GM19455 (cell line): ENCODE measurements at regions not wholly inside any gene's neighbourhood (a gene's known extent, or its start where the extent isn't known, plus 50 kb on each side); places are given as distances from the start of the nearest gene placed in this dataset.
A peak's percentile ranks its signal among the peaks of the same experiment; 100 is the strongest.

ENCODE experiments used
- ATAC-seq: cut with Tn5 transposase; IDR thresholded peaks from one replicate; pipeline ENCODE4 v1.9.1; 2021; ENCODE audit not compliant: unreplicated experiment

DNA sequence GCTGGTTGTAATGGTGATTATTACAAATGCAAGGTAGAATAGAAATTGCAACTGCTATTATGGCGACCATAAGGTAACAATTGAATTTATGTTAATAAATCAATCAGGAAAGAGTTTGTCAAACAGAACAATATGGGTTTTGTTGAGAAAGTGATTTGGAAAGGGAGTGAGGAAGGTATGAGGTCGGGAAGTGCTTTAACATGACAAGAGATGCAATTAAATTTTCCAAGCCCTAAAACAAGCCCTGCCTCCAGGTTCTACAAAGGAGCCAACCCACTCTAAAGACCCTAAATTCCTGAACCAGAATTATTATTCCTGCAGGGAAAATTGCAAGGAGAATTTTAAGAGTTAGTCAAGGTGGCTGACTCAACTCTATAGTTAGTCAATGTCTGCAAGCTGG, 363.7 kb downstream of the BMPER start:
- ATAC-seq, result no peak

DNA sequence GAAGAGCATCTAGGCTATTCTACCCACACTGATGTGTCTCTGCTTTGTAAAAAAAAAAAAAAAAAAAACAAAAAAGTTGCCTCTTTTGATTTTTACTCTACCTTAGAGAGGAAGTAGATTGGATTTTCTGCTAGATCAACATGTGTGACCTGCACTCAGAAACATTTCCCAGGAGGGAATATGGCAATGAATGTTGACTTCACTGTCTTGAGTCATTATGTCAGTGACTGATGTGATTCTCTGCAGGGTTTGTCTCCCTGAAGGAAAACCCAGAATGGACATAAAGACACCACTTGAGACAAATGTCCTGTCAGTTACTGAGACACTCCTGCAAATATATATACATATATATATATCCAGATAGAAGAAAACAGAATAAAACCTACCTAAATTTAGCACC, 370.3 kb downstream of the BMPER start:
- ATAC-seq, result no peak

DNA sequence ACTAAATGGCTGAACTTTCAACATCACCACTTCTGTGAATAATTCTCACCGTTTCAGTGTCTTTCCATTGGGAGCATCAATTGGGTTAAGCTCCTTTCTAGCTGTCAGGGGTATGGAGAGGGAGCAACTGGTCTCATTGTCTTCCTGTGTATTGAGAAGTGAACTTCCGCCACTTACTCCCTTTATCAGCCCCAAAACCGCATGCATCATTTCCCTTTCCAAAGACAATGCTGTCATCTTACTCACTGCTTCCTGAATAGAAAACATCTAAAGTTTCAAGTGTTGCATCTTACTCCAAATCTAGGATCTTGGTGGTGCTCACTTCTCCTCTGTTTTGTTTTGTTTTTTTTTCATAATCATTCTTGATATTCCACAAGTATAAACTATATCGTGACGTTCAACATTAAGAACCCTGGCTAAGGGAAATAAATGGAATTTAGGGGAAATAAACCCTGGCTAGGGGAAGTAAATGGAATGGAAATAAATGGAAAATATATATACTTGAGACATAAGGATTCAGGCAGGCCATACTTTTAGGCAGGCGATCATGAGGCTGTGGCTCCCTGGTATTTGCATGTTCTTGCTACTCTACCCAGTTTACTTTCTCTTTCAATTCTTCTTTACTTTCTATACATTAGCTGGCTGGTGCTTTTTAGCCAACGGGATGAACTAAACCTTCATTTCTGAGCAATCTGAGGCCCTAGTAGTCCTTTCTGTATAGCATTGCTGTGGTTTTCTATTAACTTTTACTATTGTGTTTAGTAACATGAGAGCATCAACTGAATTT, 371.9 kb downstream of the BMPER start:
- no peak for ATAC-seq

DNA sequence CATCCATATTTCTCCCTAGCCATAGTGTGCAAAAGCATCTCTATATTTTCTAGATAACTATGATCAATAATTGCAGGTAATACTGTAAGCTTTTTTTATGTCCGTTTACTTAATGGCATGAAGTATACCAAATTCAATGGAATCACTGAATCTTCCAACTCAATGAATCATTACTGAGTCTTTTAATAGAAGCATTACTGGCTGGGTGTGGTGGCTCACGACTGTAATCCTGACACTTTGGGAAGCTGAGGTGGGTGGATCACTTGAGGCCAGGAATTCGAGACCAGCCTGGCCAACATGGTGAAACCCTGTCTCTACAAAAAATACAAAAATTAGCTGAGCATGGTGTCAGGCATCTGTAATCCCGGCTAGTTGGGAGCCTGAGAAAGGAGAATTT, 372.5 kb downstream of the BMPER start:
- ATAC-seq, result no peak

DNA sequence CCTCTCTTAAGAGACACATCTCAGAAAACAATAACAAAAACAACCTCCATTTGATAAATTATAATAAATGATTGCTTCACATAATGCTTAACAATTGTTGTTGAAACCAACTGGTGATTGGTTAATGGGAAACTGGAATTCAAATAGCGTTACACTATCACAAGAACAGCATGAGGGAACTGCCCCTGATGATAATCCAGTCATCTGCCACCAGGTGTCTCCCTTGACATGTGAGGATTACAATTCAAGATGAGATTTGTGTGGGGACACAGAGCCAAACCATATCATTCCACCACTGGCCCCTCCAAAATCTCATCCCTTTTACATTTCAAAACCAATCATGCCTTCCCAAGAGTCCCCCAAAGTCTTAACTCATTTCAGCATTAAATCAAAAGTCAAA, 375.9 kb downstream of the BMPER start:
- no peak for ATAC-seq

DNA sequence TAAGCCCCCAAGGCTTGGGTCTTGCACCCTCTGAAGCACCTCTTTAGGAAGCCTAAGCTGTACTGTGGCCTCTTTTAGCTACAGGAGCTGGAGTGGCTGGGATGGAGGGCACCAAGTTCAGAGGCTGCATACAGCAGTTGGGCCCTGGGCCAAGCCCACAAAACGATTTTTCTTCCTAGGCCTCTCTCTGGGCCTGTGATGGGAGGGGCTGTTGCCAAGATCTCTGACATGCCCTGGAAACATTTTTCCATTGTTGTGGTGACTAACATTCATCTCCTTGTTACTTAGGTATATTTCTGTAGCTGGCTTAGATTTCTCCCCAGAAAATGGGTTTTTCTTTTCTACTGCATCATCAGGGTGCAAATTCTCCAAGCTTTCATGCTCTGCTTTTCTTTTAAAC, 375.7 kb upstream of the NPSR1 start:
- no peak for ATAC-seq

DNA sequence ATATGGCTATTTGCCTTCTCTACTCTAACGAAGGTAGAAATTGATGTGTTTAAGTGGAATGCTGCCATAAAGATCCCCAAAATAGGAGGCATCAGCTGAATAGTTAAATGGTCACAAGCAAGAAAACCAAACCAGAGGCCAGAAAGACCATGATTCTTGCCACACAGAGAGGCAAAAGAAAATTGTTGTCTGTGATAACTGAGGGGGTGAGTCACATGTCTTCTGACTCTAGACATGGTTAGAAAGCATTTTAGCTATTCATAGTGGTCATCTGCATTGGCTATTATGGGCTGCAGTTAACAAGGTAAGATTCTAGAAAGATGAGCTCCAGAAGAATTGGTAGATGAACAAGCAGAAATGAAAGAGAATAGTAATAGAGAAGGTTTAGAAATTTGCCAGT, 361.4 kb upstream of the NPSR1 start:
- ATAC-seq, result no peak

DNA sequence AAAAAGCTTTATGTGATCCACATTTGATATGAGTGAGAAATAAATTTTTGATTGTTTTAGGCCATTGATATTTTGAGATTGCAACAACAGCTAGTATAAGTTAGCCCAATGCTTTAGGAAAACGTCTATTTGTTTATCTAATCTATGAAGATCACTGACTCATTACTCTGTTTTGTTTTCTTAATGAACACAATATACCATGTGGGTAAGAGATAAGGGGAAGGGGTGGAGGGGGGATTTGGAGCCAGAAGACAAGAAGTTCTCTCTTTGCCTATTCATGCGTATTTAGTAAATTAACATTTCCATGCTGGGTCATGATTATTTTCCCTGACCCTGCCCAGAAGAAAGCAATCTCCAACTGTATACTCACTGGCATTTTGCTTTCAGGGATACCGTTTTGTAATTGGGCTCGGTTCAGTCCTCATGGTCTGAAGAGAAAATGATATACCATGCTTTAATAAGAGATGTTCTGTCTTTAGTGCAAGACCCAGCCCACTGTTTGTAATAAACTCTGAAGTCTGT, 359.5 kb upstream of the NPSR1 start:
- no peak for ATAC-seq

DNA sequence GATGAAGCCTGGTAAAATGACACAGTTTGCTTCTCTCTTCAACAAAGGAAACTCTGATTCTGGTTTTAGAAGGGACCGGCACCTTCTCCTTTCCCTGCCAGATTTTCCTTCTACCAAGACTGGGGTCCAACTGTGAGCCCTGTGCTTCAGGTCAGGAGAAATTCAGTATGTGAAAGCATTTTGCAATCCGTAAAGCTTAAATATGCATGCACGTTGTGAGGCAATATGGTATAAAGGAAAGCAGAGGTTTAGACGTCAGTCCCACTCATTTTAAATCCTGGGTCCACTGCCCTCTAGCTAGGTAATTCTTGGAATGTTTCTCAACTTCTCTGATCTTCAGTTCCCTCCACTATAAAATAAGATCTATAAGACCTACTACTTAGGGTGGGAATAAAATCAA, 359.0 kb upstream of the NPSR1 start:
- no peak for ATAC-seq

DNA sequence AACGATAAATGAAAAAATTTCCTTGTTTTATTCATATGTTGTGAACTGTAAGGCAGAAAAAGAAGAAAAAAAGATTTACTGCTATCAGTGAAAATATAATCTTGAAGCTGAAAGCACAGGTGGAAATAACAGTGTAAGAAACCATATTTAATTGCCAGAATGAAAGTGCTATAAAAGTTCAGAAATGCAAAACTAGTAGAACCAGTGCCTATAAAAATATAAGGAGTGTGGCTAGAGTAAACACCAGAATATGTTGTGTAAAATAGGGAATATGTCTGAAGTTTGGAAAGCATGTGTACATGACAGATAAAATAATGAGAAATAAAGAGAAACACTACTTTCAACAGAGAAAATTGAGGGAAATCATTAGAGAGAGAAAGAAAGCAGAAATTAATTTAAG, 350.5 kb upstream of the NPSR1 start:
- ATAC-seq, result no peak

DNA sequence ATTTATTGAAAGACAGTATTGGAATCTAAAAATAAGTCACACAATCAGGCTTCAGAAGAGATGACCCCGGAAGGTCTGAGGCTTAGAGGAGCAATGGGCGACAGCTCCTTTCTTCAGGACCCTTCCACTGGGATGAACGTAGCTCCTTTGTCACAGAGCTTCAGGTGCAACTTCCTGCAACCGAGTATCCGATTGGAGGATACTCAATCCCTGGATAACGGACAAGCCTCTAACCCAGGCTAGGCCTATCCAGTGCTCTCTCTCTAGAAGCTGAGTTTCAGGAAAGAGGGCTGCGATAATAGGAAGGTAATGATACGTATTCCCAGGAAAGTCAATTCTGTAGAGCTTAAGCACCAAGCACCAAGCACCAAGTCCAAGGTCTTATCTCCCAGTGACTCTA, 349.4 kb upstream of the NPSR1 start:
- no peak for ATAC-seq

DNA sequence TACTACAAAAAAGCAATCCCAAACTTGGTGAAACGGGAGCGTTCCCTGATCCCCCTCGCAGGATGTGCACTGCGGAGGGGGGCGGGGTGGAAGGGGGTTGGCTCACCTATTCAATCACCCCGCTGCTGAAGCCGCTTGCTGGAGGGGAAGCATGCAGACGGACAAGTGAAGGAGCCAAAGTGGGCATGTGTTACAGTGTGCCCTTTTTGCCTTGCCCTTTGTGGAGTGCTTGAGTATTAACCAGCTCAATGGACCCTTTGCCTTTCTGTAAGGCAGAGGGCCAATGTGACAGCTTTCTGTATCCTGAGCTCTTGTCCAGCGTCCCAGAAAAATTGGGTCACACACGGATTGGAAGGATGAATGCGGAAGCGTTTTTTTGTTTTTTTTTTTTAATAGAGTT, 348.9 kb upstream of the NPSR1 start:
- ATAC-seq, result no peak

DNA sequence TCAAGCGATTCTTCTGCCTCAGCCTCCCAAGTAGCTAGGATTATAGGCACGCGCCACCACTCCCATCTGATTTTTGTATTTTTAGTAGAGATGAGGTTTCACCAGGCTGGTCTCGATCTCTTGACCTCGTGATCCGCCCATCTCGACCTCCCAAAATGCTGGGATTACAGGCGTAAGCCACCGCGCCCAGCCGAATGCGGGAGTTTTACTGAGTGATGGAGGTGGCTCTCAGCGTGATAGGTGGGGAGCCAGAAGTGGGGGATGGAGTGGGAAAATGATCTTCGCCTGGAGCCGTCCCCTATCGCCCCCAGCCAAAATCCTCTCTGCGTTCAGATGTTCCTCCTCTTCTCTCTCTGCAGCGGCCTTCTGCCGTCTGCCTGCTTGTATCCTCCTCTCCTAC, 348.4 kb upstream of the NPSR1 start:
- no peak for ATAC-seq

DNA sequence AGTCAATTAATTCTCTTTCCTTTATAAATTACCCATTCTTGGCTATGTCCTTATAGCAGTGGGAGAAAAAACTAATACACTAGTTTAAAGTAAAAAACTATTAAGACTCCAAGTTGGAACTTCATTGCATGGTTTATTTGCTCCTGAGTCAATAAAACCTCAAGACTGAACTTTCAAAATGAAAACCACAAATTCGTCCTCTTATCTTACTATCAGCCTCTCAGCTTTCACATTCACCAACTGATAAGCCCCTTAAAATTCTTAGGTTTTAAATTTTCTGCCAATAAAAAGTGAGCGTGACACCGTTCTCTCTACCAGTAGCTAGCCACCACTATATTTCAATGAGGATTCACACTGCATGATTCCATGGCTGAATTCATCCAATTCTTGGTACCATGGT, 346.4 kb upstream of the NPSR1 start:
- ATAC-seq, result no peak

DNA sequence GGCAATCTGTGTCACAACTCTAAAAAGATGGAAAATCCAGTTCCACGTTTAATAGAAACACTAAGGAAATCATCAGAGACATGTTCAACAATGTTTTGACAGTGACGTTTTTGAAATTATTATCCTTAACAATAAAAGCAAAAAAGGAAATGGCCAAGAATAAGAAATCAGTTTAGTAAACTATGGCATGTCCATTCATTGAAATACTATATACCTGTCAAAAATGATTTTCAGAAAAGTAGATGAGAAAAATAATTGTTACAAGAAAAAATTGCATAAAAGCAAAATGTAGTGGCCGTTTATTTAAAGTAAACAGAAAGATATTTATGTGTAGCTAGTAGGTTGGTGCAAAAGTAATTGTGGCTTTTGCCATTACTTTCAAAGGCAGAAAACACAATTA, 345.4 kb upstream of the NPSR1 start:
- ATAC-seq, result no peak

DNA sequence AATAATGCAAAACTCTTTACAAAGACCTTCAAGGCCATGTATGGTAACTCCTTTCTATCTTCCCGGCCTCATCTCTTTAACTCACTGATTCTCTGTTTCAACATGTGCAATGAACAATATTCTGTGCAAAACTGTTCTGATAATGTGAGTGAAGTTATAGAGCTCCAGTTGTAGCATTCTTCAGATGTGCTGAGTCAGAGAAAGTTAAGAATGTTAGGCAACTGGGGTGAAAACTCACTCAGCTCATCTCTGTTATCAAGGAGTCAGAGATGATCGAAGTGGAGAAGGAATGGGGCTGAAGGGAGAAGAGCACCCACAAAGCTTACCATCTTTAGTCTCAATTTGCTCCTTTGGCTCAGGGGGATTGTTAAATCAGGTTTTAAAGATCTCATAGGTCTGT, 344.7 kb upstream of the NPSR1 start:
- ATAC-seq, result no peak

DNA sequence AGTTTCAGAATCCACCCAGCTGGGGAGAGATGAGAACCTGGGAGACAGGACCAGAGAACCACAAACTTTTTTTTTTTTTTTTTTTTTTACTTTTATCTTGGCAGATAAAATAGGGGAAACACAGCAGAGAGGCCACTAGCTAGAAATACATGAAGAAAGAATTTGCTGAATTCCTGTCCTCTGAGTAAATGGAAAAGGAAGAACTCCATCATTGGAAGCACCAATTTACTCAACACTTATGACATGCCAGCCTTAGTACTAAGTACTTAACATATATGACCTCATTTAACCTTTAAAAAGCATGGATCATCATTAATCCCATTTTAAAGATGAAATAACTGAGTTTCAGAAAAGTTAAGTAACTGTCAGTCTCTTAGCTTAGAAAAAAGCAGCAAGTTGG, 343.0 kb upstream of the NPSR1 start:
- ATAC-seq, result no peak

DNA sequence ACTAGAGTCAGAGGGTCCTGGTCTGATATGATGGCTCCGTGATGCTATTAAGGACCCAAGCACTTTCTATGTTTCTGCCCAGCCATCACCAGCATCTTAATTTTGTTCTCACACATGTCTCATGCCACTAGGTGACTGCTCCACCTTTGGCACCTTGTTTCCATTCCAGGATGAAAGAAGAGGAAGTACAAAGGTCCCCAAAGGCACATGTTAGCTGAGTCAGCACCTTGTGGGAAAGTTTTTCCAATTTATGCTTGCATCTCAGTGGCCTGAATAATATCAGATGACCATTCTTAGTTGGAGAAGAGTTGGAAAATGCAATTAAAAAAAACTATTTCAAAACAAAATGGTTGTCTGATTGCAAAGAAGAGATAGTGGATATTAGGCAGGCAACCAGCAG, 341.0 kb upstream of the NPSR1 start:
- ATAC-seq, result no peak

DNA sequence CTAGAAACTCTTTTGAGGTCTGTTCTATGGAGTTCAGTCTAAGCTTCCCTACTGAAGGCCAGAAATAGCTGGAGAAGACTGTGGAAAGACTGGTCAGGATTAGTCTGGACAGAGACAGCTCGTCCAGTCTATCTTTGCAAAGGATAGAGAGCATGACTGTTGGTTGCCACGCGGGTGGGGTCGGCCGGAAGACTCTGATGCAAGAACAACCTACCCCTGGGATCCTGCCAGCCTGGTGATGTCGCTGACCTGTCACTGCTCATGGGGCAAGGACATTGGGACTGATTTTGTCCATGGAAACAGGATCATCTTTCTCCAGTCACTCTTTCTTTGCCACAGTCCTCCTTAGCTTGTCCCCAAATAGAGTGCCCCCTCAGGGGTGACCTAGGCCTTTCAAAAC, 337.6 kb upstream of the NPSR1 start:
- no peak for ATAC-seq

DNA sequence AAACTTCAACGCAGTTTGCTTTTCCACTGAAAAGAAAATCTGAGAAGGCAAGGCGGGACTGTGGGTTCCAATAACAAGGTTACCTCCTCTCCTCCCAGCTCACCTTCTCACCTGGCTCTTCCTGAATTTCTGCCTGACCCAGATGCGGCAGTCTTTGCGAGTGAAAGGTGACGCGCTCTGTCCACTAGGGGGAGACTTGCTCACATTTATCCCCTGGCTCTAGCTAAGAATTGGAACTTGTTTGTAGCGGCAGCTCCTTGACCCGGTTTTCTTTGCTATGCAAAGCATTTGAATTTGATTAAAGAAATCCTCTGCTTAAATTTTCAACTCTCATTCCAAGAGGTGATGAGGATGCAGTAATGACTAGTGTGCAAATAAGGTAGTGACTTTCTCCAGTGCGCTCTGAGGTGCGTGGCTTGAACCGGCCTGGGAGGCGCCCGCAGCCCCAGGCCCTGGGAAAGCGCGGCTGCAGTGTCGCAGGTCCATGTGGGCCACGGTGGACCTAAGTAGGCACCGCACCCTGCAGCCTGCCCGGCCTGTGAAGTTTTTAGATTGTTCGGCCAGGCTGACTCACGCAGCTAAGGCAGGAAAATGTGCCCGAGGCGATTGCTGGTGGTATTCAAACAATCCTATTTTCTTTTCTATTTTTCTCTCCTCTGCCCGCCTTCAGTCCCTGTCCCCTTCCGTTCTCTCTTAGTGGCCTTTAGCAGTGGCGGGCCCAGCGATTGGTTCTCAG, 336.9 kb upstream of the NPSR1 start:
- peak; percentile 90 for ATAC-seq

DNA sequence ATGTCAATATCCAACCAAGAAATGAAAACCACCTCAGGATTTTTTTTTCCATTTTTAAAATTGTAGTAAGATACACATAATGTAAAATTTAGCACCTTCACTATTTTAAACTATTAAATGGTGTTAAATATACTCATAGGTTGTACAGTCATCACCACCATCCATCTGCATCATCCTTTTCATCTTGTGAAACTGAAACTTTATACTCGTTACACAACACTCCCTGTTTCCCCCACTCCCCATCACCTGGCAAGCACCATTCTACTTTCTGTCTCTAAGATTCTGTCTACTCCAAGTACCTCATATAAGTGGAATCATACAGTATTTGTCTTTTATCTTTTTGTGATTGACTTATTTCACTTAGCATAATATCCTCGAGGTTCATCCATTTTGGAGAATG, 335.2 kb upstream of the NPSR1 start:
- no peak for ATAC-seq

DNA sequence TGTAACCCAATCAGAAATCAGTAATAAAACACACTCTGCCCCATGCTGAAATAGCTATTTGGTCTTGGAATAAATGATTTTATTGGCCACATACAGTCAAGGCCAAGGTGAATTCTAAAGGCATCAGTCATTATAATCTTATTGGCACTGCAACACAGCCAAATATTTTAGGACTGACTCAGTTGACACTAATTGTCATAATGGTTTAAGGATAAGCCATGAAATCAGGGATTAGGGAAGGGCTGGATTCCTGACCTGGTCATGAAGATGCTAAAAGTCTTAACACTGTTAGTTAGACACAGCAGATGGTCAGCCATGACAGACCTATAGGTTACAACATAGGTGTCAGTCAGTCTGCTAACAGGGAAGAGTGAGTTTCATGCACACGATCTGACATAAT, 330.3 kb upstream of the NPSR1 start:
- no peak for ATAC-seq

DNA sequence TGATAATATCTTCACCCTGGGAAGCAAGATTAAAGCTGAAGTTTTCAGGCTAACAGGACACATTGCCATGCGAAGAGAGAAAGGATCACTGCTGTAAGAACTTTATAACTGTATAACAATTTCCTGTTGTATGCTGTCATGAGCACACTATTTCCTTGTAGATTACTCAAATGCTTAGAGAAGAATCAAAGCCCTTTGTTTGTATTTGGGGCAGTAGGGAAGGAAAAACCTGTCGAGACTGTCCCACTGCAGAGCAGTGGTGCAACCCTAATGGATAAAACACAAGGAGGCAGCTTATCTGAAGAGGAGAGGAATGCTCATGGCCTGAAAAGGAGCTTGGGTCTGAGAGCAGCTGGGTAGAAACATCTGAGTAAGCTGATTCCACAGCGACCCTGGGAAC, 327.7 kb upstream of the NPSR1 start:
- ATAC-seq, result no peak
